Endothelial cell of umbilical vein (primary cell): ENCODE measurements at regions not wholly inside any gene's neighbourhood (a gene's known extent, or its start where the extent isn't known, plus 50 kb on each side); places are given as distances from the start of the nearest gene placed in this dataset.

ENCODE experiments used
- BruUV-seq: library from RNA; stranded (reverse); fragments of 400-500 nt; replicated peaks from 2 replicates; lab custom pipeline; 2021; lab: Mats Ljungman, UMichigan
- CTCF ChIA-PET: fragments of 300-600, 350-600 bp; sonication (Branson Sonifier 250); formaldehyde crosslinking; loops from one replicate; lab custom pipeline; 2021; ENCODE audit warnings: antibody characterized with exemption, inconsistent platforms; lab: Charles Lee
- POLR2A ChIA-PET: fragments of 300-600, 350-600 bp; sonication (Branson Sonifier 250); formaldehyde crosslinking; loops from one replicate; lab custom pipeline; 2021; ENCODE audit warnings: antibody characterized with exemption, inconsistent platforms; lab: Charles Lee
- DNase-seq: peaks from one replicate; pipeline ENCODE4 v3.0.0-alpha.2; 2011; ENCODE audit warnings: low read depth, low spot score
- FAIRE-seq: peaks from 2 replicates; lab custom pipeline; 2011; peaks lifted over from hg19 to GRCh38; lab: Jason Lieb, UNC
- H2AFZ ChIP-seq: 2 replicates; pipeline ENCODE4 v1.6.0; 2012; ENCODE audit warnings: low read depth, low read length, control low read depth, inconsistent platforms
- H3K27ac ChIP-seq: 2 replicates; pipeline ENCODE4 v1.5.1; 2011; ENCODE audit warnings: low read depth, mild to moderate bottlenecking, control low read depth, low read length, moderate library complexity; ENCODE audit not compliant: insufficient read depth
- H3K27me3 ChIP-seq, 2 experiments: 2 replicates each; pipeline versions ENCODE4 v1.6.0 to v1.6.1; 2011; ENCODE audit warnings: low read length in 2 of 2, mixed read lengths in 1 of 2; ENCODE audit not compliant: control insufficient read depth in 2 of 2, insufficient read depth in 2 of 2
- H3K36me3 ChIP-seq, 2 experiments: 2 replicates in 1 of 2; 3 replicates in 1 of 2; pipeline ENCODE4 v1.5.1; 2011; ENCODE audit warnings: low read length in 2 of 2, mild to moderate bottlenecking in 1 of 2, moderate library complexity in 1 of 2; ENCODE audit not compliant: control insufficient read depth in 2 of 2, insufficient read depth in 2 of 2; ENCODE audit errors: extremely low read depth in 1 of 2
- H3K4me1 ChIP-seq: 3 replicates; pipeline ENCODE4 v1.5.1; 2011; ENCODE audit warnings: mild to moderate bottlenecking, low read length; ENCODE audit not compliant: control insufficient read depth, insufficient read depth; ENCODE audit errors: extremely low read depth
- H3K4me2 ChIP-seq: 2 replicates; pipeline ENCODE4 v1.6.1; 2011; ENCODE audit warnings: low read length, control low read depth, mixed read lengths; ENCODE audit not compliant: insufficient read depth
- H3K4me3 ChIP-seq, 3 experiments: fragments of 200-600 bp in 1 of 3; sonication (generic), shearing (Covaris generic) in 1 of 3; replicated peaks in 1 of 3; 2 replicates each; pipeline ENCODE4 v1.5.1; 2011 to 2016; ENCODE audit warnings: control low read depth in 3 of 3, low read length in 3 of 3, mild to moderate bottlenecking in 2 of 3, inconsistent platforms in 1 of 3, low read depth in 1 of 3, moderate library complexity in 1 of 3; ENCODE audit not compliant: insufficient read depth in 1 of 3
- H3K79me2 ChIP-seq: 2 replicates; pipeline ENCODE4 v1.6.0; 2012; ENCODE audit warnings: low read length, inconsistent platforms; ENCODE audit not compliant: control insufficient read depth, insufficient read depth
- H3K9ac ChIP-seq: replicated peaks from 2 replicates; pipeline ENCODE3; 2011; ENCODE audit warnings: low read length, control low read depth; ENCODE audit not compliant: insufficient read depth; ENCODE audit errors: extremely low read depth
- H3K9me1 ChIP-seq: replicated peaks from 3 replicates; pipeline ENCODE4 v1.6.0; 2011; ENCODE audit warnings: mild to moderate bottlenecking, low read length; ENCODE audit not compliant: control insufficient read depth, insufficient read depth; ENCODE audit errors: extremely low read depth
- H3K9me3 ChIP-seq: replicated peaks from 2 replicates; pipeline ENCODE4 v1.5.1; 2012; ENCODE audit warnings: low read length, inconsistent platforms; ENCODE audit not compliant: control insufficient read depth, insufficient read depth
- H4K20me1 ChIP-seq: replicated peaks from 2 replicates; pipeline ENCODE3; 2011; ENCODE audit warnings: mild to moderate bottlenecking, low read length; ENCODE audit not compliant: control insufficient read depth, insufficient read depth; ENCODE audit errors: extremely low read depth
- CTCF ChIP-seq, 2 donors: IDR thresholded peaks; 1 replicate in 1 of 2; 2 replicates in 1 of 2; pipeline ENCODE4 v1.5.1; 2011; ENCODE audit warnings: low read length in 2 of 2, mild to moderate bottlenecking in 2 of 2, moderate library complexity in 2 of 2, control low read depth in 1 of 2, inconsistent platforms in 1 of 2, low read depth in 1 of 2; ENCODE audit not compliant: insufficient read depth in 1 of 2; ENCODE audit errors: extremely low read depth in 1 of 2
- EZH2 ChIP-seq: IDR thresholded peaks from 2 replicates; pipeline ENCODE4 v1.6.1; 2012; ENCODE audit warnings: borderline replicate concordance, low read depth, mild to moderate bottlenecking, moderate library complexity, low read length, inconsistent platforms; ENCODE audit not compliant: severe bottlenecking
- FOS ChIP-seq: IDR thresholded peaks from 2 replicates; pipeline ENCODE4 v1.6.1; 2011; ENCODE audit warnings: mild to moderate bottlenecking, low read length, moderate library complexity, borderline replicate concordance; ENCODE audit not compliant: insufficient read depth
- GATA2 ChIP-seq: IDR thresholded peaks from 2 replicates; pipeline ENCODE4 v1.7.0; 2011; ENCODE audit warnings: low read depth, mild to moderate bottlenecking, moderate library complexity, mixed read lengths, low read length; ENCODE audit not compliant: insufficient read length, insufficient read depth
- JUN ChIP-seq: IDR thresholded peaks from 2 replicates; pipeline ENCODE4 v1.6.1; 2011; ENCODE audit warnings: borderline replicate concordance, low read depth; ENCODE audit not compliant: insufficient read length, insufficient read depth
- MAX ChIP-seq: IDR thresholded peaks from 2 replicates; pipeline ENCODE4 v1.6.1; 2011; ENCODE audit not compliant: insufficient read depth, insufficient read length
- MYC ChIP-seq: IDR thresholded peaks from one replicate; pipeline ENCODE4 v1.6.1; 2011; ENCODE audit warnings: mild to moderate bottlenecking, low read depth, low read length
- POLR2A ChIP-seq: IDR thresholded peaks from 2 replicates; pipeline ENCODE4 v1.6.1; 2012; ENCODE audit warnings: low read depth, mild to moderate bottlenecking, control low read depth, low read length
- POLR2AphosphoS5 ChIP-seq: IDR thresholded peaks from 2 replicates; pipeline ENCODE4 v1.6.1; 2012; ENCODE audit warnings: low read depth, mild to moderate bottlenecking, control low read depth, low read length, moderate library complexity; ENCODE audit not compliant: insufficient read depth
- dilution Hi-C: fragments of 300-500 bp; cut with MboI; formaldehyde crosslinking; loops from one replicate; pipeline ENCODE4 v1.15.0; 2019; ENCODE audit warnings: low sequenced_read_pairs; ENCODE audit not compliant: extremely low pct_ligation_motif_present
- intact Hi-C: fragments of 100-400 bp; cut with micrococcal nuclease; formaldehyde crosslinking; loops from one replicate; pipeline ENCODE4 v1.10.0; 2022

- no peak overlapping the region for H3K9ac ChIP-seq
- no peak overlapping the region for H3K4me2 ChIP-seq
- H3K36me3 ChIP-seq = no peaks in the 10 kb centered on the region
- H2AFZ ChIP-seq = no peak overlapping the region
- H4K20me1 ChIP-seq = no peaks in the 10 kb centered on the region
- intact Hi-C loops = no loop called here
- H3K4me1 ChIP-seq = no peaks in the 10 kb centered on the region
- H3K27me3 ChIP-seq = no peaks in the 10 kb centered on the region
- H3K9me3 ChIP-seq = no peaks in the 10 kb centered on the region
- ChIA-PET CTCF (interaction anchor here (0.9 to 1.3 kb wide), 3 partner anchors 9 to 1185 kb away, joined by 3 read pairs; no protein-coding TSS in a partner anchor), POLR2A (no interaction called here)
- H3K27ac ChIP-seq = no peak overlapping the region
- TF ChIP-seq JUN (no peak), GATA2 (no peak), POLR2A (no peak), EZH2 (no peak), FOS (no peak), MYC (no peak), POLR2AphosphoS5 (no peak), CTCF (IDR thresholded peaks at IDR 0.05; ENCODE audit: extremely low read depth in 1 of 2, insufficient read depth in 1 of 2, low read depth in 1 of 2, low read length in 2 of 2) (no peak), MAX (no peak)
- DNase-seq (no peak), FAIRE-seq (no peak)
- H3K79me2 ChIP-seq = no peaks in the 10 kb centered on the region
- no peak overlapping the region for H3K4me3 ChIP-seq
- dilution Hi-C loops = no loop called here
- no peaks in the 10 kb centered on the region for H3K9me1 ChIP-seq
- BruUV-seq = no TSS peak
These were observed 639.0 kb upstream of the ITGA1 start for GRCh38 chr5:52148679-52149078.
